Activated naive CD4-positive, alpha-beta T cell treated with anti-CD3 and anti-CD28 coated beads, Interleukin-2, amount 50 U/mL, for 72 hours (primary cell): ENCODE measurements at regions not wholly inside any gene's neighbourhood (a gene's known extent, or its start where the extent isn't known, plus 50 kb on each side); places are given as distances from the start of the nearest gene placed in this dataset.
"Not testable (repeated sequence)": the region's sequence is repeated elsewhere in the genome, so short reads cannot be mapped to it uniquely, and the experiment has no call there.

Source experiments
- ATAC-seq, 2 donors: fragments of 150-1000 bp; cut with Tn5 transposase; 2 replicates each; pipeline ENCODE4 v1.10.0; 2021; ENCODE audit warnings: mild to moderate bottlenecking in 2 of 2, moderate library complexity in 2 of 2
- DNase-seq, 2 donors: peaks; one replicate each; pipeline ENCODE4 v3.0.0; 2021 to 2022; ENCODE audit warnings: low spot score in 2 of 2
- H3K27ac Mint-ChIP-seq, 2 donors: one replicate each; pipeline ENCODE4 v1.8.0; 2022; ENCODE audit warnings: mild to moderate bottlenecking in 2 of 2, mixed read lengths in 2 of 2
- H3K36me3 Mint-ChIP-seq, 2 donors: one replicate each; pipeline ENCODE4 v1.8.0; 2022; ENCODE audit warnings: mixed read lengths in 2 of 2
- H3K9me3 Mint-ChIP-seq, 2 donors: one replicate each; pipeline ENCODE4 v1.8.0; 2022; ENCODE audit warnings: mixed read lengths in 2 of 2

- Mint-ChIP-seq H3K27ac (no peak overlapping the region), H3K36me3 (no peaks in the 10 kb centered on the region), H3K9me3 (no peaks in the 10 kb centered on the region)
- ATAC-seq (no peak), DNase-seq (no peak)
These were observed 156.3 kb upstream of the LRIG3 start for GRCh38 chr12:59076622-59077021.

GRCh38 chr12:59075968-59076490 lies 155.7 kb upstream of the LRIG3 start:
- H3K27ac Mint-ChIP-seq: no peak overlapping the region
- no peaks in the 10 kb centered on the region for H3K9me3 Mint-ChIP-seq
- DNase-seq: no peak
- H3K36me3 Mint-ChIP-seq: no peaks in the 10 kb centered on the region
- ATAC-seq: no peak

GRCh38 chr12:59075141-59075540 lies 154.8 kb upstream of the LRIG3 start:
- DNase-seq: no peak
- no peak for ATAC-seq
- Mint-ChIP-seq H3K27ac (no peak overlapping the region), H3K36me3 (no peaks in the 10 kb centered on the region), H3K9me3 (no peaks in the 10 kb centered on the region)

GRCh38 chr12:59070322-59070933 lies 150.1 kb upstream of the LRIG3 start:
- Mint-ChIP-seq H3K36me3 (no peaks in the 10 kb centered on the region), H3K27ac (no peak overlapping the region), H3K9me3 (peaks cover 0 to 5% of the 10 kb centered on the region in 2 donors)
- DNase-seq (no peak), ATAC-seq (no peak)

GRCh38 chr12:59069516-59069915 lies 149.2 kb upstream of the LRIG3 start:
- H3K9me3 Mint-ChIP-seq: peaks cover 0 to 5% of the 10 kb centered on the region in 2 donors
- ATAC-seq: no peak
- H3K36me3 Mint-ChIP-seq: no peaks in the 10 kb centered on the region
- no peak overlapping the region for H3K27ac Mint-ChIP-seq
- DNase-seq: no peak

GRCh38 chr12:59068436-59068835 lies 148.1 kb upstream of the LRIG3 start:
- DNase-seq: no peak
- Mint-ChIP-seq H3K36me3 (no peaks in the 10 kb centered on the region), H3K27ac (no peak overlapping the region), H3K9me3 (peaks cover 0 to 5% of the 10 kb centered on the region in 2 donors)
- ATAC-seq: no peak

- peaks cover 0 to 5% of the 10 kb centered on the region in 2 donors for H3K9me3 Mint-ChIP-seq
These were observed 146.8 kb upstream of the LRIG3 start for GRCh38 chr12:59067083-59067482.

GRCh38 chr12:59066445-59066844 lies 146.1 kb upstream of the LRIG3 start:
- Mint-ChIP-seq H3K27ac (no peak overlapping the region), H3K36me3 (no peaks in the 10 kb centered on the region), H3K9me3 (peaks cover 0 to 5% of the 10 kb centered on the region in 2 donors)
- ATAC-seq (no peak), DNase-seq (no peak)

More at GRCh38 chr12:59067083-59067482, 146.8 kb upstream of the LRIG3 start:
- H3K36me3 Mint-ChIP-seq: no peaks in the 10 kb centered on the region
- ATAC-seq (no peak), DNase-seq (no peak)
- no peak overlapping the region for H3K27ac Mint-ChIP-seq

- no peak for ATAC-seq
- no peak overlapping the region for H3K27ac Mint-ChIP-seq
- DNase-seq: no peak
- H3K36me3 Mint-ChIP-seq: no peaks in the 10 kb centered on the region
- H3K9me3 Mint-ChIP-seq: peaks cover 0 to 1% of the 10 kb centered on the region in 2 donors
These were observed 139.0 kb upstream of the LRIG3 start for GRCh38 chr12:59059088-59059935.

- Mint-ChIP-seq H3K27ac (no peak overlapping the region), H3K36me3 (no peaks in the 10 kb centered on the region), H3K9me3 (peaks cover 0 to 3% of the 10 kb centered on the region in 2 donors)
- ATAC-seq: no peak
- DNase-seq: no peak
These were observed 136.7 kb upstream of the LRIG3 start for GRCh38 chr12:59056966-59057365.

GRCh38 chr12:59055204-59055860 lies 135.0 kb upstream of the LRIG3 start:
- Mint-ChIP-seq H3K9me3 (peaks cover 0 to 3% of the 10 kb centered on the region in 2 donors), H3K27ac (no peak overlapping the region), H3K36me3 (no peaks in the 10 kb centered on the region)
- DNase-seq (no peak), ATAC-seq (peak; percentile 73 to 99)

GRCh38 chr12:59053266-59053899 lies 133.1 kb upstream of the LRIG3 start:
- ATAC-seq, DNase-seq, H3K9me3 Mint-ChIP-seq, H3K36me3 Mint-ChIP-seq, H3K27ac Mint-ChIP-seq: not testable (repeated sequence)

GRCh38 chr12:59046763-59047534 lies 126.6 kb upstream of the LRIG3 start:
- H3K27ac Mint-ChIP-seq: no peak overlapping the region
- H3K36me3 Mint-ChIP-seq: no peaks in the 10 kb centered on the region
- DNase-seq (no peak), ATAC-seq (no peak)
- peaks cover 1% of the 10 kb centered on the region in 2 donors for H3K9me3 Mint-ChIP-seq

- Mint-ChIP-seq H3K9me3 (peaks cover 4 to 5% of the 10 kb centered on the region in 2 donors), H3K27ac (no peak overlapping the region), H3K36me3 (no peaks in the 10 kb centered on the region)
- no peak for ATAC-seq
- DNase-seq: no peak
These were observed 124.5 kb upstream of the LRIG3 start for GRCh38 chr12:59044791-59045190.

GRCh38 chr12:59041241-59042121 lies 121.2 kb upstream of the LRIG3 start:
- Mint-ChIP-seq H3K9me3 (peaks cover 7 to 10% of the 10 kb centered on the region in 2 donors), H3K27ac (no peak overlapping the region), H3K36me3 (no peaks in the 10 kb centered on the region)
- ATAC-seq (no peak), DNase-seq (no peak)
